Endothelial cell of umbilical vein (primary cell): ENCODE measurements at regions not wholly inside any gene's neighbourhood (a gene's known extent, or its start where the extent isn't known, plus 50 kb on each side); places are given as distances from the start of the nearest gene placed in this dataset.

Experiments used
- EZH2 ChIP-seq: IDR thresholded peaks from 2 replicates; pipeline ENCODE4 v1.6.1; 2012; ENCODE audit warnings: borderline replicate concordance, low read depth, mild to moderate bottlenecking, moderate library complexity, low read length, inconsistent platforms; ENCODE audit not compliant: severe bottlenecking
- FOS ChIP-seq: IDR thresholded peaks from 2 replicates; pipeline ENCODE4 v1.6.1; 2011; ENCODE audit warnings: mild to moderate bottlenecking, low read length, moderate library complexity, borderline replicate concordance; ENCODE audit not compliant: insufficient read depth
- MYC ChIP-seq: IDR thresholded peaks from one replicate; pipeline ENCODE4 v1.6.1; 2011; ENCODE audit warnings: mild to moderate bottlenecking, low read depth, low read length
- POLR2A ChIP-seq: IDR thresholded peaks from 2 replicates; pipeline ENCODE4 v1.6.1; 2012; ENCODE audit warnings: low read depth, mild to moderate bottlenecking, control low read depth, low read length
- TF ChIP-seq, protein P1 (sequence below), 2 donors: IDR thresholded peaks; 1 replicate in 1 of 2; 2 replicates in 1 of 2; pipeline ENCODE4 v1.5.1; 2011; ENCODE audit warnings: low read length in 2 of 2, mild to moderate bottlenecking in 2 of 2, moderate library complexity in 2 of 2, control low read depth in 1 of 2, inconsistent platforms in 1 of 2, low read depth in 1 of 2; ENCODE audit not compliant: insufficient read depth in 1 of 2; ENCODE audit errors: extremely low read depth in 1 of 2
- TF ChIP-seq, protein P2 (sequence below): IDR thresholded peaks from 2 replicates; pipeline ENCODE4 v1.6.1; 2011; ENCODE audit not compliant: insufficient read depth, insufficient read length

DNA sequence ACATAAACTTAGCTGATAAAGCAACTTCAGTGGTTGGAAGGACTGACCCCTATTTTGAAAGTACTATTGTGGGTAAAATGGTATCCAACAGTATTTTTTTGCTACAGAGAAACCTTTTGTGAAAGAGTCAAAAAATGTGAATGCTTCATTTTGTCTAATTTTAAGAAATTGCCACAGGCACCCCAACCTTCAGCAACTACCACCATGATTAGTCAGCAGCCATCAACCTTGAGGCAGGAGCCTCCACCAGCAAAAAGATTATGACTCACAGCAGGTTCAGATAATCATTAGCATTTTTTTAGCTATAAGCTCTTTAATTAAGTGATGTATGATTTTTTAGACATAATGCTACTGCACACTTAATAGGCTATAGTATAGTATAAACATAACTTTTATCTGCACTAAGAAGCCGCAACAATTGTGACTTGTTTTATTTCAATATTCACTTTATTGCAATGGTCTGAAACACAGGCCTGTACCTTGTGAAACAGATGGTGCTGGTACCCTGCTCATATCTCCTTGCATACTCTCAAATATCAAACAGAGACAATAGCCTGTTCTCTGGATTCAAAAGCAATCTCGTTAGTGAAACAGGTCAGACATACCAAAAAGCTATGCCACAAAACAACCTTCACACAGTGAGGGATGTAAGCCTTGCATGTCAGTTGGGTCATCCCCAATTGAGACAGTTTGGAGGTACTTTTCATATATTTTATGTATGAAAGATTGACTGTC lies 261.2 kb upstream of the FAM174A start:
- no peak for TF ChIP-seq MYC
- no peak for TF ChIP-seq FOS
- TF ChIP-seq, protein P1, sequence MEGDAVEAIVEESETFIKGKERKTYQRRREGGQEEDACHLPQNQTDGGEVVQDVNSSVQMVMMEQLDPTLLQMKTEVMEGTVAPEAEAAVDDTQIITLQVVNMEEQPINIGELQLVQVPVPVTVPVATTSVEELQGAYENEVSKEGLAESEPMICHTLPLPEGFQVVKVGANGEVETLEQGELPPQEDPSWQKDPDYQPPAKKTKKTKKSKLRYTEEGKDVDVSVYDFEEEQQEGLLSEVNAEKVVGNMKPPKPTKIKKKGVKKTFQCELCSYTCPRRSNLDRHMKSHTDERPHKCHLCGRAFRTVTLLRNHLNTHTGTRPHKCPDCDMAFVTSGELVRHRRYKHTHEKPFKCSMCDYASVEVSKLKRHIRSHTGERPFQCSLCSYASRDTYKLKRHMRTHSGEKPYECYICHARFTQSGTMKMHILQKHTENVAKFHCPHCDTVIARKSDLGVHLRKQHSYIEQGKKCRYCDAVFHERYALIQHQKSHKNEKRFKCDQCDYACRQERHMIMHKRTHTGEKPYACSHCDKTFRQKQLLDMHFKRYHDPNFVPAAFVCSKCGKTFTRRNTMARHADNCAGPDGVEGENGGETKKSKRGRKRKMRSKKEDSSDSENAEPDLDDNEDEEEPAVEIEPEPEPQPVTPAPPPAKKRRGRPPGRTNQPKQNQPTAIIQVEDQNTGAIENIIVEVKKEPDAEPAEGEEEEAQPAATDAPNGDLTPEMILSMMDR (IDR thresholded peaks at IDR 0.05; ENCODE audit: extremely low read depth in 1 of 2, insufficient read depth in 1 of 2, low read depth in 1 of 2, low read length in 2 of 2): no peak
- no peak for TF ChIP-seq POLR2A
- no peak for TF ChIP-seq EZH2
- TF ChIP-seq, protein P2, sequence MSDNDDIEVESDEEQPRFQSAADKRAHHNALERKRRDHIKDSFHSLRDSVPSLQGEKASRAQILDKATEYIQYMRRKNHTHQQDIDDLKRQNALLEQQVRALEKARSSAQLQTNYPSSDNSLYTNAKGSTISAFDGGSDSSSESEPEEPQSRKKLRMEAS: no peak
